ENCODE measurements at regions not wholly inside any gene's neighbourhood (a gene's known extent, or its start where the extent isn't known, plus 50 kb on each side); places are given as distances from the start of the nearest gene placed in this dataset.

DNA sequence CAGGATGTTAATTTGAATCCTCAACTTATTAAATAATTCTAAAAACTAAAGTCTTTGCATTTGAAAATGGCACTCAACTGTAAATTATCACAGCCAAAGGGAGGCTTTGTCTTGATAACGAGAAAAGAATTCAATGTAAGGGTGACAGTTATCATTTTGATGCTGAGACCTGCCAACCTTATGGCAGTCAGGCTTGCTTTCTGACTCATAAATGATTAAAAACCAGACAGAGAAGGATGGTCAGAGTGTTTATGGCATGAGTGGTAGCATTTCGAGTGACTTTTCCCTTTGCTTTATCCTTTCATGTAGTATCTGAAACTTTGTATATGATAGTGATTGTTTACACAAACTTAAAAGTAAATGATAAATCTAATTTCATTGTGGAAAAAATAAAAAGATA lies 53.9 kb upstream of the EPC2 start:
- TF ChIP-seq MEF2A (IDR thresholded peaks at IDR 0.05; ENCODE audit: borderline replicate concordance, low read depth): no peak
- no peak for TF ChIP-seq EZH2phosphoT487 (IDR thresholded peaks at IDR 0.05; ENCODE audit: borderline replicate concordance, low read depth)
- TF ChIP-seq EP300 (IDR thresholded peaks at IDR 0.05; ENCODE audit: borderline replicate concordance in 1 of 2, low read depth in 1 of 2, low read length in 1 of 2): no peak
